DND-41 (cell line): ENCODE measurements at regions not wholly inside any gene's neighbourhood (a gene's known extent, or its start where the extent isn't known, plus 50 kb on each side); places are given as distances from the start of the nearest gene placed in this dataset.

Source experiments
- ATAC-seq: fragments of 200-7000 bp; cut with Tn5 transposase; 3 replicates; pipeline ENCODE4 v1.9.1; 2021; ENCODE audit warnings: low read depth; ENCODE audit not compliant: insufficient read depth
- DNase-seq: peaks from one replicate; pipeline ENCODE4 v3.0.0-alpha.2; 2020
- H2AFZ ChIP-seq: 2 replicates; pipeline ENCODE4 v1.6.0; 2012; ENCODE audit warnings: low read depth, low read length
- H3K27ac ChIP-seq: 2 replicates; pipeline ENCODE4 v1.5.1; 2012; ENCODE audit warnings: low read length, inconsistent platforms
- H3K27me3 ChIP-seq: fragments of 200-600 bp; sonication (generic); 2 replicates; pipeline ENCODE4 v1.6.0; 2012; ENCODE audit warnings: low read length, mild to moderate bottlenecking, inconsistent platforms; ENCODE audit not compliant: insufficient read depth, poor library complexity
- H3K36me3 ChIP-seq: 2 replicates; pipeline ENCODE4 v1.5.1; 2012; ENCODE audit warnings: low read length, inconsistent platforms; ENCODE audit not compliant: insufficient read depth
- H3K4me1 ChIP-seq: 2 replicates; pipeline ENCODE4 v1.5.1; 2012; ENCODE audit warnings: mild to moderate bottlenecking, low read length; ENCODE audit not compliant: insufficient read depth
- H3K4me2 ChIP-seq: 2 replicates; pipeline ENCODE4 v1.6.0; 2012; ENCODE audit warnings: mild to moderate bottlenecking, moderate library complexity, low read length, inconsistent platforms; ENCODE audit not compliant: insufficient read depth
- H3K4me3 ChIP-seq, 2 experiments: fragments of 200-600 bp in 1 of 2; shearing (Covaris generic) in 1 of 2; 2 replicates each; pipeline ENCODE4 v1.5.1; 2012 to 2016; ENCODE audit warnings: inconsistent platforms in 2 of 2, low read length in 2 of 2, mild to moderate bottlenecking in 2 of 2, low read depth in 1 of 2, moderate library complexity in 1 of 2
- H3K79me2 ChIP-seq: 2 replicates; pipeline ENCODE4 v1.6.0; 2012; ENCODE audit warnings: low read length, inconsistent platforms; ENCODE audit not compliant: insufficient read depth
- H3K9ac ChIP-seq: 2 replicates; pipeline ENCODE4 v1.6.0; 2012; ENCODE audit warnings: low read depth, mild to moderate bottlenecking, inconsistent platforms, low read length, moderate library complexity
- H3K9me3 ChIP-seq: 2 replicates; pipeline ENCODE4 v1.5.1; 2012; ENCODE audit warnings: low read length, moderate library complexity, mild to moderate bottlenecking, inconsistent platforms; ENCODE audit not compliant: insufficient read depth, severe bottlenecking
- H4K20me1 ChIP-seq: 2 replicates; pipeline ENCODE4 v1.6.0; 2012; ENCODE audit warnings: low read length; ENCODE audit not compliant: insufficient read depth
- CTCF ChIP-seq: IDR thresholded peaks from 2 replicates; pipeline ENCODE4 v1.5.1; 2012; ENCODE audit warnings: borderline replicate concordance, low read length, moderate library complexity, mild to moderate bottlenecking; ENCODE audit not compliant: poor library complexity, severe bottlenecking; ENCODE audit errors: extremely low read depth
- EZH2 ChIP-seq: IDR thresholded peaks from 3 replicates; pipeline ENCODE4 v1.6.1; 2012; ENCODE audit warnings: borderline replicate concordance, low read depth, mild to moderate bottlenecking, moderate library complexity, low read length, inconsistent platforms; ENCODE audit not compliant: severe bottlenecking

GRCh38 chr7:94222516-94222915 is 172.2 kb upstream of the COL1A2 start:
- H4K20me1 ChIP-seq, result no peaks in the 10 kb centered on the region
- no peaks in the 10 kb centered on the region for H3K79me2 ChIP-seq
- H3K36me3 ChIP-seq, result no peaks in the 10 kb centered on the region
- H3K4me3 ChIP-seq, result no peak overlapping the region
- TF ChIP-seq CTCF, result no peak
- TF ChIP-seq EZH2, result no peak
- no peaks in the 10 kb centered on the region for H3K4me1 ChIP-seq
- no peak overlapping the region for H3K4me2 ChIP-seq
- H3K9ac ChIP-seq, result no peak overlapping the region
- H2AFZ ChIP-seq, result no peak overlapping the region
- DNase-seq (no peak), ATAC-seq (no peak)
- H3K27me3 ChIP-seq, result no peaks in the 10 kb centered on the region
- H3K27ac ChIP-seq, result no peak overlapping the region
- H3K9me3 ChIP-seq, result no peaks in the 10 kb centered on the region

GRCh38 chr7:94223375-94224084 is 171.2 kb upstream of the COL1A2 start:
- ATAC-seq (no peak), DNase-seq (no peak)
- Histone ChIP-seq H3K4me1 (no peaks in the 10 kb centered on the region), H3K36me3 (no peaks in the 10 kb centered on the region), H3K9ac (no peak overlapping the region), H3K79me2 (no peaks in the 10 kb centered on the region), H3K27ac (no peak overlapping the region), H2AFZ (no peak overlapping the region), H4K20me1 (no peaks in the 10 kb centered on the region), H3K4me2 (no peak overlapping the region), H3K27me3 (no peaks in the 10 kb centered on the region), H3K4me3 (no peak overlapping the region), H3K9me3 (no peaks in the 10 kb centered on the region)
- TF ChIP-seq EZH2, result no peak
- no peak for TF ChIP-seq CTCF

GRCh38 chr7:94228223-94228622 is 166.5 kb upstream of the COL1A2 start:
- Histone ChIP-seq H3K4me2 (no peak overlapping the region), H3K79me2 (no peaks in the 10 kb centered on the region), H3K9me3 (no peaks in the 10 kb centered on the region), H2AFZ (no peak overlapping the region), H4K20me1 (no peaks in the 10 kb centered on the region), H3K4me3 (no peak overlapping the region), H3K4me1 (no peaks in the 10 kb centered on the region), H3K27ac (no peak overlapping the region), H3K36me3 (no peaks in the 10 kb centered on the region), H3K9ac (no peak overlapping the region), H3K27me3 (no peaks in the 10 kb centered on the region)
- ATAC-seq, result no peak
- no peak for TF ChIP-seq EZH2
- no peak for TF ChIP-seq CTCF
- DNase-seq, result no peak

GRCh38 chr7:94228678-94229077 is 166.0 kb upstream of the COL1A2 start:
- Histone ChIP-seq H2AFZ (no peak overlapping the region), H3K36me3 (no peaks in the 10 kb centered on the region), H3K27me3 (no peaks in the 10 kb centered on the region), H3K4me3 (no peak overlapping the region), H3K9me3 (no peaks in the 10 kb centered on the region), H3K79me2 (no peaks in the 10 kb centered on the region), H3K4me1 (no peaks in the 10 kb centered on the region), H4K20me1 (no peaks in the 10 kb centered on the region), H3K9ac (no peak overlapping the region), H3K27ac (no peak overlapping the region), H3K4me2 (no peak overlapping the region)
- no peak for ATAC-seq
- no peak for DNase-seq
- no peak for TF ChIP-seq EZH2
- TF ChIP-seq CTCF, result no peak
